Stimulated activated naive CD8-positive, alpha-beta T cell treated with anti-CD3 and anti-CD28 coated beads, Interleukin-15, Interleukin-2, amounts not matched to agents 100 U/mL and 50 U/mL, for 24 hours (primary cell): ENCODE measurements at regions not wholly inside any gene's neighbourhood (a gene's known extent, or its start where the extent isn't known, plus 50 kb on each side); places are given as distances from the start of the nearest gene placed in this dataset.

ENCODE experiments used
- ATAC-seq: fragments of 150-1000 bp; cut with Tn5 transposase; one replicate; pipeline ENCODE4 v1.10.0; 2021
- DNase-seq: peaks from one replicate; pipeline ENCODE4 v3.0.0; 2021

- ATAC-seq: no peak
- DNase-seq: no peak
Observed at GRCh38 chr10:89829262-89829886, 128.0 kb downstream of the KIF20B start.

- no peak for ATAC-seq
- DNase-seq: no peak
Observed at GRCh38 chr10:89829887-89830269, 128.5 kb downstream of the KIF20B start.

GRCh38 chr10:89830624-89831023 is 129.2 kb downstream of the KIF20B start:
- ATAC-seq: no peak
- DNase-seq: no peak

GRCh38 chr10:89836840-89837164 is 135.4 kb downstream of the KIF20B start:
- peak; percentile 17 for ATAC-seq
- no peak for DNase-seq

GRCh38 chr10:89837165-89838043 is 136.0 kb downstream of the KIF20B start:
- DNase-seq (peak; percentile 52), ATAC-seq (peak; percentile 58)

- DNase-seq (no peak), ATAC-seq (peak; percentile 10)
Observed at GRCh38 chr10:89838044-89838615, 136.7 kb downstream of the KIF20B start.

- DNase-seq (no peak), ATAC-seq (no peak)
Observed at GRCh38 chr10:89845541-89846280, 144.3 kb downstream of the KIF20B start.

- DNase-seq (no peak), ATAC-seq (no peak)
Observed at GRCh38 chr10:89846281-89846630, 144.9 kb downstream of the KIF20B start.

GRCh38 chr10:89846786-89847185 is 145.4 kb downstream of the KIF20B start:
- no peak for ATAC-seq

GRCh38 chr10:89852872-89853271 is 151.5 kb downstream of the KIF20B start:
- no peak for DNase-seq
- ATAC-seq: no peak

More at GRCh38 chr10:89846786-89847185, 145.4 kb downstream of the KIF20B start:
- DNase-seq: no peak

- ATAC-seq: no peak
- no peak for DNase-seq
Observed at GRCh38 chr10:89853781-89854191, 152.4 kb downstream of the KIF20B start.

- ATAC-seq: no peak
Observed at GRCh38 chr10:89857431-89858042, 156.1 kb downstream of the KIF20B start.

GRCh38 chr10:89861199-89861573 is 159.8 kb downstream of the KIF20B start:
- ATAC-seq: no peak
- no peak for DNase-seq

More at GRCh38 chr10:89857431-89858042, 156.1 kb downstream of the KIF20B start:
- DNase-seq: no peak

GRCh38 chr10:89861584-89862301 is 160.4 kb downstream of the KIF20B start:
- peak; percentile 96 for ATAC-seq
- peak; percentile 25 for DNase-seq

- DNase-seq: no peak
- ATAC-seq: no peak
Observed at GRCh38 chr10:89867964-89868363, 166.6 kb downstream of the KIF20B start.

- no peak for ATAC-seq
- no peak for DNase-seq
Observed at GRCh38 chr10:89869180-89869579, 167.8 kb downstream of the KIF20B start.

GRCh38 chr10:89869592-89870156 is 168.3 kb downstream of the KIF20B start:
- DNase-seq (no peak), ATAC-seq (no peak)

- ATAC-seq (no peak), DNase-seq (no peak)
Observed at GRCh38 chr10:89870936-89871335, 169.5 kb downstream of the KIF20B start.

- no peak for ATAC-seq
Observed at GRCh38 chr10:89873055-89873454, 171.7 kb downstream of the KIF20B start.

GRCh38 chr10:89875557-89875956 is 174.2 kb downstream of the KIF20B start:
- DNase-seq: no peak

More at GRCh38 chr10:89873055-89873454, 171.7 kb downstream of the KIF20B start:
- DNase-seq: no peak

GRCh38 chr10:89879121-89879520 is 177.7 kb downstream of the KIF20B start:
- ATAC-seq (no peak), DNase-seq (no peak)

More at GRCh38 chr10:89875557-89875956, 174.2 kb downstream of the KIF20B start:
- no peak for ATAC-seq
